Tibial artery (tissue), 4 donors: ENCODE measurements at regions not wholly inside any gene's neighbourhood (a gene's known extent, or its start where the extent isn't known, plus 50 kb on each side); places are given as distances from the start of the nearest gene placed in this dataset.

ENCODE experiments used
- DNase-seq, 2 donors: peaks; one replicate each; pipeline ENCODE4 v3.0.0-alpha.2; 2019
- H3K27ac ChIP-seq, 2 donors: fragments of 200-600 bp; sonication (generic) in 1 of 2; 1 replicate in 1 of 2; 2 replicates in 1 of 2; pipeline ENCODE4 v1.5.1; 2018 to 2019; ENCODE audit warnings: mild to moderate bottlenecking in 1 of 2
- H3K27me3 ChIP-seq, 2 donors: fragments of 200-600 bp; sonication (generic) in 1 of 2; one replicate each; pipeline versions ENCODE4 v1.5.1 to v1.6.0; 2016 to 2019
- H3K36me3 ChIP-seq, 3 donors: fragments of 200-600 bp; sonication (generic) in 2 of 3; one replicate each; pipeline ENCODE4 v1.5.1; 2016 to 2019; ENCODE audit warnings: mild to moderate bottlenecking in 2 of 3
- H3K4me1 ChIP-seq, 4 donors: fragments of 200-600 bp; sonication (generic) in 2 of 4; 1 replicate in 3 of 4; 2 replicates in 1 of 4; pipeline ENCODE4 v1.5.1; 2016 to 2019
- H3K4me3 ChIP-seq, 2 donors: fragments of 200-600 bp; sonication (generic) in 1 of 2; 1 replicate in 1 of 2; 2 replicates in 1 of 2; pipeline ENCODE4 v1.5.1; 2018 to 2019; ENCODE audit warnings: mild to moderate bottlenecking in 2 of 2
- H3K9me3 ChIP-seq, 3 donors: fragments of 200-600 bp; sonication (generic) in 1 of 3; one replicate each; pipeline ENCODE4 v1.5.1; 2016 to 2019
- intact Hi-C: fragments of 100-400 bp; cut with DNase I; formaldehyde crosslinking; loops from one replicate; pipeline ENCODE4 v1.15.0; 2023; ENCODE audit warnings: low total_unique reads
- TF ChIP-seq, protein P1 (sequence below), 2 experiments: fragments of 200-600 bp in 1 of 2; fragments of 450-650 bp in 1 of 2; IDR thresholded peaks; one replicate each; pipeline ENCODE4 v1.5.1; 2017 to 2019; ENCODE audit warnings: antibody characterized with exemption in 2 of 2, mild to moderate bottlenecking in 1 of 2, moderate library complexity in 1 of 2

DNA sequence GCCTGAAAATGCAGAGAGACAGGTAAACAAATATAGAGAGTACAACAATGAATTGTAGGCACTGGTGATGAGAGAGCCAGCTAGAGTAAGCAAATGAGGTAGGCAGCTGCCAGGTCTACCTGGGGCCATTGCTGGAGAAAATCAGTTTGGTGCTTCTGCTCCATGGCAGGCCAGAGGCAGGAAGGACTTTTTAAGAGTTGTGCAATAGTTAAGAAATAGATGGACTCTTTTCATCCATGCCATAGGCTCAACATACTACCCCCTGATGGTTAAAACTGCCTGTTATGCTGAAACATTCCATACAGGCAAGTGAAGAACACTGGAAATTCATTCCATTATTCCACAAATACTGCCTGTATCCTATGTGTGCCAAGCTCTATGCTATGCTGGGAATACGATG is 86.5 kb upstream of the CCDC112 start:
- intact Hi-C loops, result no loop called here
- H3K27me3 ChIP-seq, result no peaks in the 10 kb centered on the region
- TF ChIP-seq, protein P1, sequence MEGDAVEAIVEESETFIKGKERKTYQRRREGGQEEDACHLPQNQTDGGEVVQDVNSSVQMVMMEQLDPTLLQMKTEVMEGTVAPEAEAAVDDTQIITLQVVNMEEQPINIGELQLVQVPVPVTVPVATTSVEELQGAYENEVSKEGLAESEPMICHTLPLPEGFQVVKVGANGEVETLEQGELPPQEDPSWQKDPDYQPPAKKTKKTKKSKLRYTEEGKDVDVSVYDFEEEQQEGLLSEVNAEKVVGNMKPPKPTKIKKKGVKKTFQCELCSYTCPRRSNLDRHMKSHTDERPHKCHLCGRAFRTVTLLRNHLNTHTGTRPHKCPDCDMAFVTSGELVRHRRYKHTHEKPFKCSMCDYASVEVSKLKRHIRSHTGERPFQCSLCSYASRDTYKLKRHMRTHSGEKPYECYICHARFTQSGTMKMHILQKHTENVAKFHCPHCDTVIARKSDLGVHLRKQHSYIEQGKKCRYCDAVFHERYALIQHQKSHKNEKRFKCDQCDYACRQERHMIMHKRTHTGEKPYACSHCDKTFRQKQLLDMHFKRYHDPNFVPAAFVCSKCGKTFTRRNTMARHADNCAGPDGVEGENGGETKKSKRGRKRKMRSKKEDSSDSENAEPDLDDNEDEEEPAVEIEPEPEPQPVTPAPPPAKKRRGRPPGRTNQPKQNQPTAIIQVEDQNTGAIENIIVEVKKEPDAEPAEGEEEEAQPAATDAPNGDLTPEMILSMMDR (IDR thresholded peaks at IDR 0.05), result no peak
- no peak overlapping the region for H3K27ac ChIP-seq
- no peaks in the 10 kb centered on the region for H3K9me3 ChIP-seq
- H3K4me3 ChIP-seq, result no peak overlapping the region
- DNase-seq, result no peak
- H3K4me1 ChIP-seq, result peaks cover 0 to 1% (median 0%) of the 10 kb centered on the region in 4 donors
- no peaks in the 10 kb centered on the region for H3K36me3 ChIP-seq

DNA sequence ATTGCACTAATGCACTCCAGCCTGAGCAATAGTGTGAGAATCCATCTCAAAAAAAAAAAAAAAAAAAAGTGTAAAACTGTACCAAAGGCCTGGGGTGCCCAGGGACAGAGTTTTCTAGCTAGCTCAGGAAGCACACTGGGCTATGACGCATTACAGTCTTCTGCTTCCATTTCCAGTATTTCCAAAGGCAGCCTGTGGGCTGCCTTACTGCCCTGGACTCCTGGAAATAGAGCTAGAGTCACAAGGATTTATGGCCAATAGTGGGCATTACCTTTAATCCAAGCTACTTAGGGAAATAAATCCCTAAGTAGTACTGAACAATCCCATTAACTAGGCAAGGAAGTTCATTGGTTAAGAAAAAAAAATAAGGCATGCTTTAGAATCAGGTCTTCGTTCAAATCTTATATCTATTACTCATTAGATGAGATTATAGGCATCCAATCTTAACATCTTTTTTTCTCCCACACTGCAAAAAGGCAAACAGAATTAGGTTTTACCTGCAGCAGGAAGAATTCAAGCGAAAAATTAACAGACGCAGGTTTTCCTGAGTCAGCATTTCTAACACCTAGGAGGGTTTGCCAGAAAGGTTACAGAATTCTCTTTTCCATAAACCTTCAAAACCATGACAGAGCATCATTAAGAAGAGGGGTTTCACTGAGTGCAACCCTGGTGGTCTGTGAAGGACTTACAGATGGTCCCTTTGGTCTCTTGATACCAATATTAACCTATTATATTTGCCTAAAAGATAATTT is 85.6 kb upstream of the CCDC112 start:
- intact Hi-C loops, result no loop called here
- Histone ChIP-seq H3K27me3 (no peaks in the 10 kb centered on the region), H3K4me3 (no peak overlapping the region), H3K36me3 (no peaks in the 10 kb centered on the region), H3K9me3 (no peaks in the 10 kb centered on the region), H3K27ac (no peak overlapping the region), H3K4me1 (peaks cover 0 to 10% (median 2%) of the 10 kb centered on the region in 4 donors)
- no peak for DNase-seq
- TF ChIP-seq, protein P1 (IDR thresholded peaks at IDR 0.05), result no peak

DNA sequence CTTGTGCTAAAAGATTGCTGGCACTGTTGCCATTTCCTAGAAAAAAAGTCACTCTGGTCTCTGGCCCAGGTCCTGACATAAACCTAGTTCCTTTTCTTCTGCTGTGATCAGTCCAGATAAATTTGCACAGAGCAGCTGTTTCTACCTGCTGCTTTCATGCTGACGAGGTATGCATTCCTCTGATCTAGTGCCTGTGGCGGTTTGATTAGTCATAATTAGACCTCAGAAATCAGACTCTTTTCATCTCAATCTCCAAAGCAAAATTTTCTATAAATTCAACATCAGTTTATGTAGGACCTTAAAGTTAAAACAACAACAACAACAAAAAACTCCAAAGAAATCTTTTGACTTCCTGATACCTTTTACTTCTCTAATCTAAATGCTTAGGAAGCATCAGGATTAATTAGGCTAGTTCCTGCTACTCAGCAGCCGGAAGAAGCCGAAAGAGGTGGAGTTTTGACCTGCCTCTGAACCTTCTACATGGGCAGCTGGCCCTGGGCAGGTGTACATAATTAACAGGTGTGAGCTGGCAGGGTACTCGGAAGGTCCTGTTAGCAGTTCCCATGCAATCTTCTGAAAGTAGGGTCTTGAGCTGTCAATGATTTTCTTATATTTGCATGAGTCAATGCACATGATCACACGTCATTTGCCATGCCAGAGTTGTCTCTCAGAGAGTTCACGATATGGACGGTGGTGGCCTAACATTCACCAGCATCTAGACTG is 83.3 kb upstream of the CCDC112 start:
- TF ChIP-seq, protein P1 (IDR thresholded peaks at IDR 0.05), result no peak
- no peaks in the 10 kb centered on the region for H3K27me3 ChIP-seq
- peaks cover 0 to 20% (median 5%) of the 10 kb centered on the region in 4 donors for H3K4me1 ChIP-seq
- no peak overlapping the region for H3K4me3 ChIP-seq
- DNase-seq, result no peak
- no peak overlapping the region for H3K27ac ChIP-seq
- intact Hi-C loops, result no loop called here
- H3K9me3 ChIP-seq, result no peaks in the 10 kb centered on the region
- H3K36me3 ChIP-seq, result no peaks in the 10 kb centered on the region

DNA sequence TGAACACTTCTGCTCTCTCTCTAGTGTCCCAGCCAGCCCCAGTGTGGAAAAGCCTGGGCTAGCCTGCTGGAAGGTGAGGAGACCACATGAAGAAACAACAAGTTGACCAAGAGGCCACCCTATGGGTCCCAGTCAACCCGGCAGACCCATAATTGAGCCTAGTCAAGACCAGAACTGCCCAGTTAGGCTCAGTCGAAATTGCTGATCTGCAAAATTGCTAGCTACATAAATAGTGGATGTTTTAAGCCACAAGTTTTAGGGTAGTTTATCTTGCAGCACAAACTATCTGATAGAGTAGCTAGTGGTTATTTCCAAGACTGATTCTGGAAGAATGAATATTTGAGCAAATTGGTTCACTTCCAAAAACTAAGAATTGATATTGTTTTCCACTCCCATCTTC is 82.3 kb upstream of the CCDC112 start:
- H3K4me1 ChIP-seq, result peaks cover 0 to 20% (median 5%) of the 10 kb centered on the region in 4 donors
- intact Hi-C loops, result no loop called here
- TF ChIP-seq, protein P1 (IDR thresholded peaks at IDR 0.05), result no peak

DNA sequence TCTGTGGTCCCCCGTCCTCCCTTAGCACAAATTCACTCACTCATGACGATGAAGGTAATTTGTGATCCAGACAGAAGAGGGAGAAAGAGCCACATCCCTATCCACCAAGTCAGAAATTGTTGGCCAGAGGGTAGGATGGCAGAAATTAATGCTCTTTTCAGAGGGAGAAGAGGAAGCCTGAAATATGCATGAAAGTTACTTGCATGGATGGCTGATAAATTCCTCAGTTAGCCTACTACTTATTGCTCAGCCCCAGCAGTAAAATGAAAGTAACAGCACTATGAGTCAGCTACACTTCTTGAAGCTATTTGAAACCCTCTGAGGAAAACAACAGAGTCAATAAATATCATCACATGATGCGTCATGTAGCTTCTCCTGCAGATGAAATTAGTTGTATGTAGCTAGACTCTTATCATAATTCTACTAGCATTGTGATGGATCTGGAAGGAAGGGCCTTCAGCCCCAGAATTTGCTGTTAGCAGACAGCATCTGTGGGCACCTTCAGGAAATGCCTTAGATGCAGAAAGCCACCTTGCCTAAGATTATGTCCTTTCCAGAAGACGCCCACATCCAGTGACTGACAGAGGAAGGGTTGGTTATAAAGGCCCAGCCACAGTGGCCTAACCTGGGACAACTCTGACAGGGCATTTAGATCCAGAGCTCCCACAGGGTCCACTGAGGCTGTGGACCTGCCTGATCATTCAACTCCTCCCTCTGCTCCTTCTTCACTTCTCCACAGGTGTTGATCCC is 81.2 kb upstream of the CCDC112 start:
- DNase-seq, result no peak
- intact Hi-C loops, result no loop called here
- Histone ChIP-seq H3K9me3 (no peaks in the 10 kb centered on the region), H3K36me3 (no peaks in the 10 kb centered on the region), H3K4me1 (peaks cover 0 to 20% (median 5%) of the 10 kb centered on the region in 4 donors), H3K27me3 (no peaks in the 10 kb centered on the region), H3K4me3 (no peak overlapping the region), H3K27ac (peak overlapping the region in 1 of 2 donors; percentile 21)
- TF ChIP-seq, protein P1 (IDR thresholded peaks at IDR 0.05), result peak; percentile 35 to 38

More for the DNA sequence above, 82.3 kb upstream of the CCDC112 start:
- Histone ChIP-seq H3K9me3 (no peaks in the 10 kb centered on the region), H3K27ac (no peak overlapping the region), H3K27me3 (no peaks in the 10 kb centered on the region), H3K4me3 (no peak overlapping the region), H3K36me3 (no peaks in the 10 kb centered on the region)
- DNase-seq, result no peak
